NB4 (cell line): ENCODE measurements at regions not wholly inside any gene's neighbourhood (a gene's known extent, or its start where the extent isn't known, plus 50 kb on each side); places are given as distances from the start of the nearest gene placed in this dataset.

Source experiments
- MYC ChIP-seq: IDR thresholded peaks from 2 replicates; pipeline ENCODE4 v1.6.1; 2011; ENCODE audit warnings: low read depth, low read length
- POLR2A ChIP-seq: IDR thresholded peaks from 2 replicates; pipeline ENCODE4 v1.6.1; 2011; ENCODE audit warnings: mild to moderate bottlenecking; ENCODE audit not compliant: insufficient read length; ENCODE audit errors: extremely low read depth
- TF ChIP-seq, protein P1 (sequence below): IDR thresholded peaks from one replicate; pipeline ENCODE4 v1.5.1; 2012; ENCODE audit warnings: low read depth, low read length

DNA sequence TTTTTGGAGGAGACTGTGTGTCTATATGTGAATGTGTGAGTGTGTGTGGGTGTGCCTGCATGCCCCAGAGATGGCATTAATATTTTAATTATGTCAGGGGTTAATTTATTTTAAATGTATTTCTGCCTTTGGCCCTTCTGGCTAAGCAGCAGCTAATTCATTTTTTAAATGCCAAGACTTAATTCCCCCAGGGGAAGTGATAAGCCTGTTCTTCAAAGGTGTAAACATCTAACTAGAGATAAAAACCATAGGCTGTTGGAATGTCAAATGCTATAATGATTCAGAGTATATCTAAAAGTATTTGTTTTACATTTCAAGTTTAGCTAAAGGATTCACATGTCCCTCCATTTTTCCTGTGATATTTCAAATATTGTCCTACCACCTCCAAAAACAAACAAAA, 184.7 kb downstream of the SPP2 start:
- TF ChIP-seq POLR2A (no peak), MYC (no peak)
- TF ChIP-seq, protein P1, sequence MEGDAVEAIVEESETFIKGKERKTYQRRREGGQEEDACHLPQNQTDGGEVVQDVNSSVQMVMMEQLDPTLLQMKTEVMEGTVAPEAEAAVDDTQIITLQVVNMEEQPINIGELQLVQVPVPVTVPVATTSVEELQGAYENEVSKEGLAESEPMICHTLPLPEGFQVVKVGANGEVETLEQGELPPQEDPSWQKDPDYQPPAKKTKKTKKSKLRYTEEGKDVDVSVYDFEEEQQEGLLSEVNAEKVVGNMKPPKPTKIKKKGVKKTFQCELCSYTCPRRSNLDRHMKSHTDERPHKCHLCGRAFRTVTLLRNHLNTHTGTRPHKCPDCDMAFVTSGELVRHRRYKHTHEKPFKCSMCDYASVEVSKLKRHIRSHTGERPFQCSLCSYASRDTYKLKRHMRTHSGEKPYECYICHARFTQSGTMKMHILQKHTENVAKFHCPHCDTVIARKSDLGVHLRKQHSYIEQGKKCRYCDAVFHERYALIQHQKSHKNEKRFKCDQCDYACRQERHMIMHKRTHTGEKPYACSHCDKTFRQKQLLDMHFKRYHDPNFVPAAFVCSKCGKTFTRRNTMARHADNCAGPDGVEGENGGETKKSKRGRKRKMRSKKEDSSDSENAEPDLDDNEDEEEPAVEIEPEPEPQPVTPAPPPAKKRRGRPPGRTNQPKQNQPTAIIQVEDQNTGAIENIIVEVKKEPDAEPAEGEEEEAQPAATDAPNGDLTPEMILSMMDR = no peak
